MCF 10A (cell line): ENCODE measurements at regions not wholly inside any gene's neighbourhood (a gene's known extent, or its start where the extent isn't known, plus 50 kb on each side); places are given as distances from the start of the nearest gene placed in this dataset.
"Not testable (repeated sequence)": the region's sequence is repeated elsewhere in the genome, so short reads cannot be mapped to it uniquely, and the experiment has no call there.

ENCODE experiments used
- BruUV-seq: library from RNA; stranded (reverse); fragments of 400-500 nt; replicated peaks from 2 replicates; lab custom pipeline; 2021; lab: Mats Ljungman, UMichigan
- CTCF ChIA-PET: fragments of 300-600 bp; sonication (Branson Sonifier 250); formaldehyde crosslinking; extraction: SDS; loops from one replicate; lab custom pipeline; 2021; ENCODE audit warnings: antibody characterized with exemption, inconsistent platforms; lab: Yijun Ruan, JAX
- POLR2A ChIA-PET: fragments of 300-600, 350-650 bp; sonication (Branson Sonifier 250); formaldehyde crosslinking; extraction: SDS; loops from one replicate; lab custom pipeline; 2020; ENCODE audit warnings: antibody characterized with exemption, inconsistent platforms; lab: Yijun Ruan, JAX
- DNase-seq: peaks from one replicate; pipeline ENCODE4 v3.0.0-alpha.2; 2018; ENCODE audit not compliant: unreplicated experiment
- H3K27ac Mint-ChIP-seq: one replicate; pipeline ENCODE4 v1.8.0; 2022; ENCODE audit warnings: mild to moderate bottlenecking, low read depth, mixed read lengths; ENCODE audit not compliant: unreplicated experiment
- H3K27me3 Mint-ChIP-seq: one replicate; pipeline ENCODE4 v1.8.0; 2022; ENCODE audit warnings: mixed read lengths; ENCODE audit not compliant: insufficient read depth, unreplicated experiment
- H3K36me3 Mint-ChIP-seq: one replicate; pipeline ENCODE4 v1.8.0; 2022; ENCODE audit warnings: mild to moderate bottlenecking, moderate library complexity, mixed read lengths; ENCODE audit not compliant: insufficient read depth, unreplicated experiment
- H3K4me1 Mint-ChIP-seq: one replicate; pipeline ENCODE4 v1.8.0; 2022; ENCODE audit warnings: mixed read lengths; ENCODE audit not compliant: insufficient read depth, unreplicated experiment
- H3K4me3 Mint-ChIP-seq: one replicate; pipeline ENCODE4 v1.8.0; 2022; ENCODE audit warnings: mild to moderate bottlenecking, moderate library complexity, mixed read lengths; ENCODE audit not compliant: unreplicated experiment
- H3K9me3 Mint-ChIP-seq: one replicate; pipeline ENCODE4 v1.8.0; 2022; ENCODE audit warnings: mixed read lengths; ENCODE audit not compliant: unreplicated experiment
- CTCF ChIP-seq: fragments of 200-600 bp; IDR thresholded peaks from one replicate; pipeline ENCODE4 v1.8.0; 2022; ENCODE audit warnings: antibody characterized with exemption, mild to moderate bottlenecking; ENCODE audit not compliant: unreplicated experiment
- intact Hi-C: fragments of 100-400 bp; cut with micrococcal nuclease; formaldehyde crosslinking; loops from 2 replicates; pipeline ENCODE4 v1.14.1; 2022

GRCh38 chr22:16730894-16731293 lies 94.3 kb downstream of the XKR3 start:
- DNase-seq, BruUV-seq, H3K27ac Mint-ChIP-seq, H3K9me3 Mint-ChIP-seq, H3K4me3 Mint-ChIP-seq, POLR2A ChIA-PET, H3K36me3 Mint-ChIP-seq, H3K4me1 Mint-ChIP-seq, H3K27me3 Mint-ChIP-seq, intact Hi-C loops, CTCF ChIA-PET: not testable (repeated sequence)

GRCh38 chr22:16727491-16727890 lies 97.7 kb downstream of the XKR3 start:
- H3K9me3 Mint-ChIP-seq, H3K4me3 Mint-ChIP-seq, BruUV-seq, POLR2A ChIA-PET, DNase-seq, intact Hi-C loops, H3K36me3 Mint-ChIP-seq, H3K27ac Mint-ChIP-seq, H3K27me3 Mint-ChIP-seq, CTCF ChIA-PET, H3K4me1 Mint-ChIP-seq: not testable (repeated sequence)

- H3K27me3 Mint-ChIP-seq, DNase-seq, intact Hi-C loops, POLR2A ChIA-PET, CTCF ChIA-PET, H3K27ac Mint-ChIP-seq, BruUV-seq, H3K4me1 Mint-ChIP-seq, H3K36me3 Mint-ChIP-seq, H3K9me3 Mint-ChIP-seq, H3K4me3 Mint-ChIP-seq: not testable (repeated sequence)
These were observed 102.0 kb downstream of the XKR3 start for GRCh38 chr22:16723241-16723640.

- intact Hi-C loops, H3K27ac Mint-ChIP-seq, H3K36me3 Mint-ChIP-seq, H3K4me3 Mint-ChIP-seq, BruUV-seq, DNase-seq, H3K9me3 Mint-ChIP-seq, POLR2A ChIA-PET, H3K4me1 Mint-ChIP-seq: not testable (repeated sequence)
- peaks cover 10% of the 10 kb centered on the region for H3K27me3 Mint-ChIP-seq
- CTCF ChIA-PET: interaction anchor here (0.6 kb wide), 1 partner anchor 12 kb away, joined by 3 read pairs; no protein-coding TSS in a partner anchor
These were observed 102.6 kb downstream of the XKR3 start for GRCh38 chr22:16722564-16722963.

GRCh38 chr22:16721961-16722360 lies 103.2 kb downstream of the XKR3 start:
- no peak for TF ChIP-seq CTCF
- Mint-ChIP-seq H3K4me3 (no peak overlapping the region), H3K27ac (no peak overlapping the region), H3K27me3 (peaks cover 10% of the 10 kb centered on the region), H3K4me1 (no peaks in the 10 kb centered on the region), H3K9me3 (peaks cover 8% of the 10 kb centered on the region), H3K36me3 (no peaks in the 10 kb centered on the region)
- DNase-seq: no peak
- BruUV-seq: no TSS peak
- intact Hi-C loops: no loop called here
- POLR2A ChIA-PET: no interaction called here
- CTCF ChIA-PET: interaction anchor here (0.6 kb wide), 1 partner anchor 12 kb away, joined by 3 read pairs; no protein-coding TSS in a partner anchor

GRCh38 chr22:16717699-16718558 lies 107.3 kb downstream of the XKR3 start:
- DNase-seq: no peak
- TF ChIP-seq CTCF: no peak
- peaks cover 10% of the 10 kb centered on the region for H3K27me3 Mint-ChIP-seq
- ChIA-PET POLR2A (no interaction called here), CTCF (interaction anchor here (0.6 to 0.8 kb wide), 2 partner anchors 18 to 156 kb away, joined by 3 to 5 read pairs; no protein-coding TSS in a partner anchor)
- peaks cover 8% of the 10 kb centered on the region for H3K9me3 Mint-ChIP-seq
- H3K36me3 Mint-ChIP-seq: no peaks in the 10 kb centered on the region
- intact Hi-C loops: no loop called here
- no peaks in the 10 kb centered on the region for H3K4me1 Mint-ChIP-seq
- no peak overlapping the region for H3K4me3 Mint-ChIP-seq
- H3K27ac Mint-ChIP-seq: no peak overlapping the region
- BruUV-seq: no TSS peak

GRCh38 chr22:16714568-16714967 lies 110.6 kb downstream of the XKR3 start:
- H3K9me3 Mint-ChIP-seq: peaks cover 17% of the 10 kb centered on the region
- H3K27ac Mint-ChIP-seq, POLR2A ChIA-PET, intact Hi-C loops, DNase-seq, H3K4me3 Mint-ChIP-seq, H3K36me3 Mint-ChIP-seq, BruUV-seq, H3K4me1 Mint-ChIP-seq: not testable (repeated sequence)
- CTCF ChIA-PET: interaction anchor here (0.6 kb wide), 1 partner anchor 197 kb away, joined by 3 read pairs; no protein-coding TSS in a partner anchor
- H3K27me3 Mint-ChIP-seq: peaks cover 10% of the 10 kb centered on the region
